Neural crest cell (in vitro differentiated cells): ENCODE measurements at regions not wholly inside any gene's neighbourhood (a gene's known extent, or its start where the extent isn't known, plus 50 kb on each side); places are given as distances from the start of the nearest gene placed in this dataset.

ENCODE experiments used
- DNase-seq: peaks from one replicate; pipeline ENCODE4 v3.0.0; 2021; ENCODE audit warnings: low read depth, mixed read lengths, low spot score
- H3K27ac Mint-ChIP-seq: one replicate; pipeline ENCODE4 v1.8.0; 2021; ENCODE audit warnings: mild to moderate bottlenecking, mixed read lengths; ENCODE audit not compliant: unreplicated experiment
- H3K27me3 Mint-ChIP-seq: 2 replicates; pipeline ENCODE4 v1.8.0; 2021; ENCODE audit warnings: low read depth, mild to moderate bottlenecking, mixed read lengths
- H3K36me3 Mint-ChIP-seq: 2 replicates; pipeline ENCODE4 v1.8.0; 2021; ENCODE audit warnings: low read depth, mild to moderate bottlenecking, mixed read lengths
- H3K4me1 Mint-ChIP-seq: 2 replicates; pipeline ENCODE4 v1.8.0; 2021; ENCODE audit warnings: mixed read lengths
- H3K4me3 Mint-ChIP-seq: one replicate; pipeline ENCODE4 v1.8.0; 2021; ENCODE audit warnings: mild to moderate bottlenecking, mixed read lengths
- H3K9me3 Mint-ChIP-seq: 2 replicates; pipeline ENCODE4 v1.8.0; 2021; ENCODE audit warnings: mixed read lengths
- CTCF ChIP-seq: fragments of 200-600 bp; sonication (generic); conservative IDR thresholded peaks from 2 replicates; pipeline ENCODE4 v1.5.0; 2021; ENCODE audit warnings: antibody characterized with exemption, mild to moderate bottlenecking

GRCh38 chr6:54451516-54451915 lies 143.3 kb downstream of the TINAG start:
- Mint-ChIP-seq H3K27me3 (no peaks in the 10 kb centered on the region), H3K36me3 (peaks cover 3% of the 10 kb centered on the region), H3K4me3 (no peak overlapping the region), H3K4me1 (no peaks in the 10 kb centered on the region), H3K27ac (no peak overlapping the region), H3K9me3 (peaks cover 11% of the 10 kb centered on the region)
- no peak for DNase-seq
- TF ChIP-seq CTCF, result no peak

DNA sequence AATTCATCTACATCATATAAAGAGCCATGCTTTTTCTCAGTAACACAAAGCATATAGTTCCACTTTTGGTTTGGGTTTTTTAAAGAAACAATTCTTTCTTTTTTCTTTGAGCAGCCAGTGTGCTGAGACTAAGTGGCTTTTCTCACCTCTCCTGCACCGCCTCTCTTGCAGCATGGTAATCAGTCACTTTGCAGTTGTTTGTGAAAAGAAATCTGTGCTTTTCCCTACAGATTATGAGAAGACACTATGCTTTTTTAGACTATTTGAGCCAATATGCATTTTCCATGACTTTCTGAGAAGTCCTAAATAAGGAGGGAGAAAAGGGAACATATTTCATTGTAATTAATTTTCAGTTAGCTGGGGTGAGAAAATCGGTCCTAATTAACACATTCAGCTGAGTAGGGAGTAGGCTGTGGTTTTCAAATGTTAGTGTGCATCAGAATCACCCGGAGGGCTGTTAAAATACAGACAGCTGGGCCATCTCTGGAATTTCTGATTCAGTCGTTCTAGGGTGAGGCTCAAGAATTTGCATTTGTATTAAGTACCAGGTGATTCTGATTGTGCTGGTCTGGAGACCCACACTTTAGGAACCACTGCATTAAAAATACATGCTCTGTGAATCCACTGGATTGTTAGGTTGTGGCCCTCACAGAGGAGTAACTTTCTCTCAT lies 155.2 kb downstream of the TINAG start:
- H3K4me3 Mint-ChIP-seq, result no peak overlapping the region
- no peaks in the 10 kb centered on the region for H3K27me3 Mint-ChIP-seq
- peaks cover 2% of the 10 kb centered on the region for H3K36me3 Mint-ChIP-seq
- no peak for TF ChIP-seq CTCF
- H3K27ac Mint-ChIP-seq, result no peak overlapping the region
- H3K4me1 Mint-ChIP-seq, result peaks cover 9% of the 10 kb centered on the region
- H3K9me3 Mint-ChIP-seq, result peaks cover 12% of the 10 kb centered on the region
- DNase-seq, result no peak

- Mint-ChIP-seq H3K36me3 (no peaks in the 10 kb centered on the region), H3K27me3 (no peaks in the 10 kb centered on the region), H3K4me3 (no peak overlapping the region), H3K9me3 (peaks cover 10% of the 10 kb centered on the region), H3K27ac (no peak overlapping the region), H3K4me1 (peaks cover 5% of the 10 kb centered on the region)
- no peak for DNase-seq
- no peak for TF ChIP-seq CTCF
Measured at GRCh38 chr6:54465649-54466300, 157.5 kb downstream of the TINAG start.

GRCh38 chr6:54467384-54467783 lies 159.1 kb downstream of the TINAG start:
- H3K4me3 Mint-ChIP-seq, result no peak overlapping the region
- no peak for TF ChIP-seq CTCF
- H3K36me3 Mint-ChIP-seq, result no peaks in the 10 kb centered on the region
- no peaks in the 10 kb centered on the region for H3K27me3 Mint-ChIP-seq
- no peak overlapping the region for H3K27ac Mint-ChIP-seq
- H3K9me3 Mint-ChIP-seq, result peaks cover 10% of the 10 kb centered on the region
- peaks cover 10% of the 10 kb centered on the region for H3K4me1 Mint-ChIP-seq
- no peak for DNase-seq

- DNase-seq, result no peak
- no peak for TF ChIP-seq CTCF
- no peaks in the 10 kb centered on the region for H3K27me3 Mint-ChIP-seq
- no peaks in the 10 kb centered on the region for H3K36me3 Mint-ChIP-seq
- H3K27ac Mint-ChIP-seq, result no peak overlapping the region
- H3K4me1 Mint-ChIP-seq, result peaks cover 6% of the 10 kb centered on the region
- peaks cover under 1% of the 10 kb centered on the region for H3K9me3 Mint-ChIP-seq
- no peak overlapping the region for H3K4me3 Mint-ChIP-seq
Measured at GRCh38 chr6:54473328-54473727, 165.1 kb downstream of the TINAG start.
